Loucy (cell line): ENCODE measurements at regions not wholly inside any gene's neighbourhood (a gene's known extent, or its start where the extent isn't known, plus 50 kb on each side); places are given as distances from the start of the nearest gene placed in this dataset.

Experiments used
- H2AFZ ChIP-seq: fragments of 200-600 bp; sonication (generic); 2 replicates; pipeline ENCODE4 v1.6.0; 2016; ENCODE audit warnings: antibody characterized with exemption, mild to moderate bottlenecking, low read length, moderate library complexity
- H3F3A ChIP-seq: fragments of 200-600 bp; 2 replicates; pipeline ENCODE4 v1.6.0; 2016; ENCODE audit warnings: antibody characterized with exemption, low read depth, mild to moderate bottlenecking
- H3K27me3 ChIP-seq: fragments of 200-600 bp; sonication (generic); 2 replicates; pipeline ENCODE4 v1.6.1; 2014; ENCODE audit warnings: low read length, mild to moderate bottlenecking; ENCODE audit not compliant: insufficient read depth, poor library complexity, severe bottlenecking
- H3K36me3 ChIP-seq: fragments of 200-600 bp; sonication (generic); 2 replicates; pipeline ENCODE4 v1.6.1; 2016; ENCODE audit warnings: low read length; ENCODE audit not compliant: insufficient read depth
- H3K4me1 ChIP-seq: fragments of 200-600 bp; sonication (generic); 2 replicates; pipeline ENCODE4 v1.5.1; 2014; ENCODE audit warnings: low read length, mild to moderate bottlenecking; ENCODE audit not compliant: insufficient read depth, poor library complexity, severe bottlenecking
- H3K4me2 ChIP-seq: fragments of 200-600 bp; sonication (generic); 2 replicates; pipeline ENCODE4 v1.6.0; 2014; ENCODE audit warnings: antibody characterized with exemption, low read length, low read depth, mild to moderate bottlenecking; ENCODE audit not compliant: poor library complexity, severe bottlenecking
- H3K4me3 ChIP-seq: fragments of 200-600 bp; sonication (generic); 2 replicates; pipeline ENCODE4 v1.5.1; 2014; ENCODE audit warnings: low read length, mild to moderate bottlenecking, mixed read lengths; ENCODE audit not compliant: poor library complexity, severe bottlenecking
- H3K79me2 ChIP-seq: fragments of 200-600 bp; sonication (generic); 2 replicates; pipeline ENCODE4 v1.6.1; 2014; ENCODE audit warnings: low read length; ENCODE audit not compliant: insufficient read depth
- H3K9ac ChIP-seq: fragments of 200-600 bp; sonication (generic); 2 replicates; pipeline ENCODE4 v1.6.0; 2014; ENCODE audit warnings: mild to moderate bottlenecking, low read depth, low read length, moderate library complexity; ENCODE audit not compliant: poor library complexity, severe bottlenecking
- H3K9me2 ChIP-seq: fragments of 200-600 bp; sonication (generic); replicated peaks from 2 replicates; pipeline ENCODE4 v1.6.1; 2016; ENCODE audit warnings: low read depth, low read length, mixed read lengths
- H3K9me3 ChIP-seq: fragments of 200-600 bp; sonication (generic); 2 replicates; pipeline ENCODE4 v1.6.1; 2014; ENCODE audit warnings: mild to moderate bottlenecking, antibody characterized with exemption, low read length, low read depth; ENCODE audit not compliant: insufficient read depth
- H4K20me1 ChIP-seq: fragments of 200-600 bp; sonication (generic); 2 replicates; pipeline ENCODE4 v1.6.0; 2014; ENCODE audit warnings: antibody characterized with exemption, low read length, mild to moderate bottlenecking; ENCODE audit not compliant: insufficient read depth, poor library complexity, severe bottlenecking
- CTCF ChIP-seq: fragments of 200-600 bp; sonication (generic); conservative IDR thresholded peaks from 2 replicates; pipeline ENCODE4 v1.5.1; 2014; ENCODE audit warnings: mild to moderate bottlenecking, antibody characterized with exemption, low read length
- EZH2phosphoT487 ChIP-seq: fragments of 200-600 bp; IDR thresholded peaks from 2 replicates; pipeline ENCODE4 v1.6.1; 2018; ENCODE audit warnings: antibody characterized with exemption, mild to moderate bottlenecking, moderate library complexity, borderline replicate concordance

- peaks cover 13% of the 10 kb centered on the region for H3K4me1 ChIP-seq
- H2AFZ ChIP-seq = no peak overlapping the region
- H3K4me2 ChIP-seq = no peak overlapping the region
- H3F3A ChIP-seq = no peaks in the 10 kb centered on the region
- no peaks in the 10 kb centered on the region for H3K9me3 ChIP-seq
- H3K27me3 ChIP-seq = no peaks in the 10 kb centered on the region
- no peaks in the 10 kb centered on the region for H3K9me2 ChIP-seq
- H3K9ac ChIP-seq = no peak overlapping the region
- no peaks in the 10 kb centered on the region for H3K36me3 ChIP-seq
- no peaks in the 10 kb centered on the region for H4K20me1 ChIP-seq
- no peak overlapping the region for H3K4me3 ChIP-seq
- TF ChIP-seq CTCF (peak; percentile 66), EZH2phosphoT487 (no peak)
- H3K79me2 ChIP-seq = no peaks in the 10 kb centered on the region
Observed at GRCh38 chr7:80288175-80289122, 153.8 kb downstream of the GNAI1 start.

- Histone ChIP-seq H3K27me3 (no peaks in the 10 kb centered on the region), H3K9ac (no peak overlapping the region), H3K4me1 (peaks cover 13% of the 10 kb centered on the region), H3K9me2 (no peaks in the 10 kb centered on the region), H3K79me2 (no peaks in the 10 kb centered on the region), H2AFZ (0 out of 2 replicates have a peak overlapping the region, but pooled peaks have one; percentile 5), H3F3A (no peaks in the 10 kb centered on the region), H4K20me1 (no peaks in the 10 kb centered on the region), H3K9me3 (no peaks in the 10 kb centered on the region), H3K4me3 (no peak overlapping the region), H3K36me3 (no peaks in the 10 kb centered on the region), H3K4me2 (no peak overlapping the region)
- TF ChIP-seq EZH2phosphoT487 (no peak), CTCF (no peak)
Observed at GRCh38 chr7:80287400-80288174, 153.0 kb downstream of the GNAI1 start.

GRCh38 chr7:80286611-80287010 lies 152.0 kb downstream of the GNAI1 start:
- H3K27me3 ChIP-seq = no peaks in the 10 kb centered on the region
- peaks cover 13% of the 10 kb centered on the region for H3K4me1 ChIP-seq
- no peaks in the 10 kb centered on the region for H3K36me3 ChIP-seq
- H3K4me3 ChIP-seq = no peak overlapping the region
- H2AFZ ChIP-seq = no peak overlapping the region
- no peaks in the 10 kb centered on the region for H3F3A ChIP-seq
- H3K4me2 ChIP-seq = no peak overlapping the region
- H3K9ac ChIP-seq = no peak overlapping the region
- H3K9me3 ChIP-seq = no peaks in the 10 kb centered on the region
- TF ChIP-seq CTCF = no peak
- TF ChIP-seq EZH2phosphoT487 = no peak
- H3K79me2 ChIP-seq = no peaks in the 10 kb centered on the region
- no peaks in the 10 kb centered on the region for H4K20me1 ChIP-seq
- no peaks in the 10 kb centered on the region for H3K9me2 ChIP-seq
